GM12864 (cell line): ENCODE measurements at regions not wholly inside any gene's neighbourhood (a gene's known extent, or its start where the extent isn't known, plus 50 kb on each side); places are given as distances from the start of the nearest gene placed in this dataset.

Source experiments
- DNase-seq: peaks from one replicate; pipeline ENCODE4 v3.0.0-alpha.2; 2011; ENCODE audit warnings: low read depth
- H3K4me3 ChIP-seq: 2 replicates; pipeline ENCODE4 v1.5.1; 2011; ENCODE audit warnings: mild to moderate bottlenecking, low read depth, low read length, control low read depth
- TF ChIP-seq, protein P1 (sequence below): IDR thresholded peaks from 2 replicates; pipeline ENCODE4 v1.5.1; 2011; ENCODE audit warnings: low read depth, mild to moderate bottlenecking, moderate library complexity, low read length, control low read depth, inconsistent platforms; ENCODE audit errors: missing control alignments

DNA sequence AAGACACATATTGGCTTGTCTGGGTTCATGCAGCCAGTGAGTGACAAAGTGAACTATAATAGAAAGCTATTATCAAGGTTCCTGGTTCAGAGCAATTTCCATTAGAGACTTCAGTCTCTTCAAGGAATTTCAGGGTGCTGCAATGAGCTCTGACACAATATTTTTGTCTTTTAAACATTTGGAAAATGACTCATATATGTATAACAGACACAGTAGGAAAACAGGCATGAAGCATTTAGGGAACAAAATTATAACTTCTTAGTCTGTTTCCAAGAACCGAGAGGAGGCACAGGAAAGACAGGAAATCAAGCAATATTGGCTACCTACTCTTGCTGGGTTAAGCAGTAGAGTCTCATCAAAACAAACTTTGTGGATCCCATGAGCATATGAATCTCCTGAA is 170.4 kb downstream of the PTPRC start:
- no peak overlapping the region for H3K4me3 ChIP-seq
- no peak for DNase-seq
- TF ChIP-seq, protein P1, sequence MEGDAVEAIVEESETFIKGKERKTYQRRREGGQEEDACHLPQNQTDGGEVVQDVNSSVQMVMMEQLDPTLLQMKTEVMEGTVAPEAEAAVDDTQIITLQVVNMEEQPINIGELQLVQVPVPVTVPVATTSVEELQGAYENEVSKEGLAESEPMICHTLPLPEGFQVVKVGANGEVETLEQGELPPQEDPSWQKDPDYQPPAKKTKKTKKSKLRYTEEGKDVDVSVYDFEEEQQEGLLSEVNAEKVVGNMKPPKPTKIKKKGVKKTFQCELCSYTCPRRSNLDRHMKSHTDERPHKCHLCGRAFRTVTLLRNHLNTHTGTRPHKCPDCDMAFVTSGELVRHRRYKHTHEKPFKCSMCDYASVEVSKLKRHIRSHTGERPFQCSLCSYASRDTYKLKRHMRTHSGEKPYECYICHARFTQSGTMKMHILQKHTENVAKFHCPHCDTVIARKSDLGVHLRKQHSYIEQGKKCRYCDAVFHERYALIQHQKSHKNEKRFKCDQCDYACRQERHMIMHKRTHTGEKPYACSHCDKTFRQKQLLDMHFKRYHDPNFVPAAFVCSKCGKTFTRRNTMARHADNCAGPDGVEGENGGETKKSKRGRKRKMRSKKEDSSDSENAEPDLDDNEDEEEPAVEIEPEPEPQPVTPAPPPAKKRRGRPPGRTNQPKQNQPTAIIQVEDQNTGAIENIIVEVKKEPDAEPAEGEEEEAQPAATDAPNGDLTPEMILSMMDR = no peak

DNA sequence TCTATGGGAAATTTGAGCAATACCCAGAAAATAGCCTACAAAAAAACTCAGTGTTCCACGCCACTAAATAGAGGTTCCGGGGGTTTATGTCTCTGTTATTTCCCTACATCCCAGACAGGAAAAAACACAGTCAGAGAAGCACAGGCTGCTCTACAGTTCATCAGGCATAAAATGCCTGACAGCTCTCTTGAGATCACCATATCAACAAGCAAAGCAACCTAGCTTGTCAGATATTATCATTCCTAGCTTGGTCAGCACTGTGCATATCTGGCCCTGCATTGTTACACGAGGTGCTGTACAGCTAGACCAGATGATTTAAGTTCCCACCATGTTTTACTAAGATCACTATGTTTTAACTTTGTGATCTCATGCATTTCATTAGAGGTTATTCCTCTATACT is 172.6 kb downstream of the PTPRC start:
- TF ChIP-seq, protein P1 = no peak
- DNase-seq = no peak

DNA sequence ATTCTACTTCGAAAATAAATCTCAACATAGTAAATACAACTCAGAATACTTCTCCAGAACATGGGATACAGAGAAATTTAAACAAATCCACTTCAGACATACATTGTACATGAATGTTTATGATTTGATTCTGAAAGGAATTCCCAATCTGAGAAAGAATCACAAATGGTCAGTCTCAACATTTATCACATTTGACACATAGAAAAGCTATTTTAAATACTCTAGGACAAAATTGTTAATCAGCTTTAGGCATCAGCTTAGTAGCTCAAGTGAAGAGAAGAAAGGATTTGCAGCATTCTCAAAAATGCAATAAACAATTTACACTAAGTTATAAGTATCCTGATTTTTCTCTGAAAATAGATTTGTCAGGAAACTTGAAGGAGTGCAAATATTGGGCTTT is 184.8 kb downstream of the PTPRC start:
- no peak for DNase-seq
- TF ChIP-seq, protein P1 = no peak
- H3K4me3 ChIP-seq = no peak overlapping the region

More for the DNA sequence above, 172.6 kb downstream of the PTPRC start:
- H3K4me3 ChIP-seq = no peak overlapping the region

DNA sequence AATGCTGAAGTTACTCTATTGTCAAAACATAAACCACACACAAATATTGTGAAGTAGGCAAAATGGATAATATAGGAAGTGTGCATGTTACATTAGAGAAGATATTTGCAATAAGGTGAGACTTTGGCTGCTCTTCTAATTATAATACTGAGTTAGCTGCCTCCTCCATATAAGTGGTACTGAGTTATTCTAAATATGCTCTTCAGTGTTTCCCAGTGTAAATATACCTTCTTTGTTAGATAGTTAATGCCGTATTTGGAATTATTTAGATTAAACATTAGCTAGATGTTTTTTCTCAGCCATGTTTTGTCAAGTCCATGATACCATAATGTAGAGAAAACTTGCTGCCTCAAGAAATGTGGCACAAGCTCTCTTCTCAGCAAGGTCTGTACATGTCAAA is 186.4 kb downstream of the PTPRC start:
- no peak overlapping the region for H3K4me3 ChIP-seq
- DNase-seq = no peak
- TF ChIP-seq, protein P1 = no peak

DNA sequence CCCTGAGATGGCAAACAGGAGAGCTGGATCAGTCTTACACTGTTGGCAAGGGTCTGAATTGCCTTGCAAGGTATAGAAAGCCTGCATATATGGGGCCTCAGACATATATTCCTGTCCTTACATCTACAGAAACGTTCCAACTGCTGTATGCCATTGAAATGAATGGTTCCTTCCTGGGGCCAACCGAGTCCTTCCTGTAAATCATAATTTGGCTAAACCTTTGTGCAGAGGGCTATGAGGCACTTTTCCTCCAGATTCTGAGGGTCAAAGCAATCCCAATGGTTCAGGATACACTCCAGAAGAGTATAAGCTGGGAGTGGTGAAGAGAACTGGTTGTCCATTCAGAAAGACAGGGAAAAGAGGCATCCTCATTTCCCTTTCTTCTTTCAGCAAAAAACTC is 190.5 kb downstream of the PTPRC start:
- TF ChIP-seq, protein P1 = no peak

DNA sequence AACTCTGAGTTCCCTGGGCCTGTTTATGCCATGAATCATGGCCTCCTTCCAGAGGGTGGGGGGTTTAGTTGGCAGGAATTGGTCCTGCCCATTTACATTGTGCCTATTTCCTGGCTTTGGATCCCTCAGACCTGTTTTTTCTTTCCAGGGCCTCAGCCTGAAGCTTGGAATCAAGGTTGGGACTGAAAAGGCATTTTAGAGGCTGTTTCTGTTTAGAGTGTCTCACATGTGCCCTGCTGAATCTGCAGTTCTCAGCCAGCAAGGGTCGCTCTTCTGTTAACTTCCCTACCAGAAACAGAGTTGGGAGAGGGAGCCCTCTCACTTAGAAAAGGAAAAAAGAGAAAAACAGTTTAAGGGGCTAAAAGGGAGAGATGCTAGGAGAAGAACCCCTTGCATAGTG is 191.1 kb downstream of the PTPRC start:
- TF ChIP-seq, protein P1 = peak; percentile 27
- DNase-seq = no peak
- H3K4me3 ChIP-seq = no peak overlapping the region

More for the DNA sequence above, 190.5 kb downstream of the PTPRC start:
- no peak overlapping the region for H3K4me3 ChIP-seq
- no peak for DNase-seq

DNA sequence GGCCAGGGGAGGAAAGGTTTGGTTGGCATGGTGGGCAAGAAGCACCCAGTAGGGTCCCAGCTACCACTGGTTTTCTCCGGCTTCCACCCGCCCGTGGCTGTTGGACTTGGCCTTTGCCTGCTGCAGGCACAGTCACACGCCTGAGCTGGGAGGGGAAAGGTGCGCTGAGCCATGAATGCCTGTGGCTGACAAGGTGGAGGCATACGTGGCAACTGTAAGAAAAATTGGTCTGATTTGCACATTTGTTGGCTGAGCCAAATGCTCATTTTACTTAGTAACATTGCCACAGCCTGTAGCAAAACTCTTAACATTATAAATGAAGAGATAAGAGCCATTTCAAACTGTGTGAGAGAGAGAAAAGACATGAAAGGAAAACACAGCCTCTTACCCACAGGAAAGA is 191.6 kb downstream of the PTPRC start:
- no peak for DNase-seq
- TF ChIP-seq, protein P1 = no peak
- H3K4me3 ChIP-seq = no peak overlapping the region
